Endothelial cell (in vitro differentiated cells): ENCODE measurements at regions not wholly inside any gene's neighbourhood (a gene's known extent, or its start where the extent isn't known, plus 50 kb on each side); places are given as distances from the start of the nearest gene placed in this dataset.

ENCODE experiments used
- DNase-seq: peaks from one replicate; pipeline ENCODE4 v3.0.0; 2021; ENCODE audit warnings: low spot score
- H3K27ac Mint-ChIP-seq: one replicate; pipeline ENCODE4 v1.8.0; 2021; ENCODE audit warnings: mixed read lengths, inconsistent platforms; ENCODE audit not compliant: unreplicated experiment
- H3K27me3 Mint-ChIP-seq: one replicate; pipeline ENCODE4 v1.8.0; 2021; ENCODE audit warnings: mild to moderate bottlenecking, moderate library complexity, mixed read lengths, inconsistent platforms; ENCODE audit not compliant: unreplicated experiment
- H3K36me3 Mint-ChIP-seq: one replicate; pipeline ENCODE4 v1.8.0; 2021; ENCODE audit warnings: mild to moderate bottlenecking, low read depth, mixed read lengths, inconsistent platforms; ENCODE audit not compliant: unreplicated experiment
- H3K4me1 Mint-ChIP-seq: one replicate; pipeline ENCODE4 v1.8.0; 2021; ENCODE audit warnings: mild to moderate bottlenecking, mixed read lengths, inconsistent platforms; ENCODE audit not compliant: unreplicated experiment
- H3K4me3 Mint-ChIP-seq: one replicate; pipeline ENCODE4 v1.8.0; 2021; ENCODE audit warnings: mild to moderate bottlenecking, mixed read lengths, inconsistent platforms; ENCODE audit not compliant: unreplicated experiment
- H3K9me3 Mint-ChIP-seq: one replicate; pipeline ENCODE4 v1.8.0; 2021; ENCODE audit warnings: mixed read lengths, inconsistent platforms; ENCODE audit not compliant: unreplicated experiment
- TF ChIP-seq, protein P1 (sequence below): fragments of 200-600 bp; sonication (generic); IDR thresholded peaks from one replicate; pipeline ENCODE4 v1.5.0; 2021; ENCODE audit warnings: antibody characterized with exemption; ENCODE audit not compliant: unreplicated experiment

DNA sequence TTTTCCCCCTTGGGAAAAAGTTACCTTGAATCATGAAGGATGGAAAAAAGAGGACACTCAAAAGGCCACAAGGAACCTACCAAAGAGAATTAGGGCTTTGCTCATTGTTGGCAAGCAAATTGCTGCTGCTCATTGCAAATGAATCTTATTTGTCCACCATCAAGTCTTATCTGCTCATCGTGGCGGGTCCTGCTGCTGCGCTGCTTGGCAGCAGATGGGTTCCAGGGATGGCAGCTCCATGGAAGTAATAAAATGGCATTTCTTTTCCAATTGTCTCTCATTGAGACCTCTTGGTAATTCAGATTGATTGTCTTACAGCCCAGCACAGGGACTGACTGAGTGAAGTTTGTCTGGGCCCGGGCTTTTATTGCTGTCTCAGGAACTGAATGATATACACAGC lies 118.7 kb downstream of the MRM1 start:
- Mint-ChIP-seq H3K4me3 (no peak overlapping the region), H3K27me3 (peaks cover 4% of the 10 kb centered on the region), H3K4me1 (peaks cover 3% of the 10 kb centered on the region), H3K36me3 (peaks cover 4% of the 10 kb centered on the region), H3K9me3 (no peaks in the 10 kb centered on the region), H3K27ac (no peak overlapping the region)
- no peak for DNase-seq
- TF ChIP-seq, protein P1, sequence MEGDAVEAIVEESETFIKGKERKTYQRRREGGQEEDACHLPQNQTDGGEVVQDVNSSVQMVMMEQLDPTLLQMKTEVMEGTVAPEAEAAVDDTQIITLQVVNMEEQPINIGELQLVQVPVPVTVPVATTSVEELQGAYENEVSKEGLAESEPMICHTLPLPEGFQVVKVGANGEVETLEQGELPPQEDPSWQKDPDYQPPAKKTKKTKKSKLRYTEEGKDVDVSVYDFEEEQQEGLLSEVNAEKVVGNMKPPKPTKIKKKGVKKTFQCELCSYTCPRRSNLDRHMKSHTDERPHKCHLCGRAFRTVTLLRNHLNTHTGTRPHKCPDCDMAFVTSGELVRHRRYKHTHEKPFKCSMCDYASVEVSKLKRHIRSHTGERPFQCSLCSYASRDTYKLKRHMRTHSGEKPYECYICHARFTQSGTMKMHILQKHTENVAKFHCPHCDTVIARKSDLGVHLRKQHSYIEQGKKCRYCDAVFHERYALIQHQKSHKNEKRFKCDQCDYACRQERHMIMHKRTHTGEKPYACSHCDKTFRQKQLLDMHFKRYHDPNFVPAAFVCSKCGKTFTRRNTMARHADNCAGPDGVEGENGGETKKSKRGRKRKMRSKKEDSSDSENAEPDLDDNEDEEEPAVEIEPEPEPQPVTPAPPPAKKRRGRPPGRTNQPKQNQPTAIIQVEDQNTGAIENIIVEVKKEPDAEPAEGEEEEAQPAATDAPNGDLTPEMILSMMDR: no peak

DNA sequence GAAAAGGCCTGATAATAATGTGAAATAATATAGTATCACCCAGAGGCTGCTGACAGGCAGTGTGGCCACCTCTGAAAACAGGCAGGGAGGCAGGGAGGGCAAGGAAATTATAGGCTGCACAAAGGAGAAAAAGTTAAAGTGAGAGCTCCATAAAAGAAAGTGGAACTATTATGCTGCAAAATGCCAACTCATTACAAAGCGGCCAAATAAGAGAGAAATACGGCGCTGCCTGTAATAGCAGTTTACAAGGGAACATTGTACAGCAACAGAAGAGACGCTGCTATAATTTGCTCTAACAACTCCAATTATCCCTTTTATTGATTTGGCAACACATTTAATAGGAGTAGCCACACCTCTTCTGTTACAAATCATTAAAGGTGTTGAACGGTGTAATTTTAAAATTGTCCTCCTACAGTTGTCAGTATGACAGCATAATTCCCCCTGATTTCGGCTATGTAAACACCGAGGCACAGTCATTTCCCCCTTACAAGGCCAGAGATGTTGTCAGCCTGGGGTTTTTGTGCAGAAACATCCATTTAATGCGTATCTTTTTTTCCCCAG lies 120.3 kb downstream of the MRM1 start:
- Mint-ChIP-seq H3K4me3 (peak overlapping the region; percentile 68), H3K9me3 (no peaks in the 10 kb centered on the region), H3K27ac (no peak overlapping the region), H3K4me1 (peaks cover 3% of the 10 kb centered on the region), H3K27me3 (peaks cover 6% of the 10 kb centered on the region), H3K36me3 (peaks cover 4% of the 10 kb centered on the region)
- TF ChIP-seq, protein P1: no peak
- DNase-seq: no peak

DNA sequence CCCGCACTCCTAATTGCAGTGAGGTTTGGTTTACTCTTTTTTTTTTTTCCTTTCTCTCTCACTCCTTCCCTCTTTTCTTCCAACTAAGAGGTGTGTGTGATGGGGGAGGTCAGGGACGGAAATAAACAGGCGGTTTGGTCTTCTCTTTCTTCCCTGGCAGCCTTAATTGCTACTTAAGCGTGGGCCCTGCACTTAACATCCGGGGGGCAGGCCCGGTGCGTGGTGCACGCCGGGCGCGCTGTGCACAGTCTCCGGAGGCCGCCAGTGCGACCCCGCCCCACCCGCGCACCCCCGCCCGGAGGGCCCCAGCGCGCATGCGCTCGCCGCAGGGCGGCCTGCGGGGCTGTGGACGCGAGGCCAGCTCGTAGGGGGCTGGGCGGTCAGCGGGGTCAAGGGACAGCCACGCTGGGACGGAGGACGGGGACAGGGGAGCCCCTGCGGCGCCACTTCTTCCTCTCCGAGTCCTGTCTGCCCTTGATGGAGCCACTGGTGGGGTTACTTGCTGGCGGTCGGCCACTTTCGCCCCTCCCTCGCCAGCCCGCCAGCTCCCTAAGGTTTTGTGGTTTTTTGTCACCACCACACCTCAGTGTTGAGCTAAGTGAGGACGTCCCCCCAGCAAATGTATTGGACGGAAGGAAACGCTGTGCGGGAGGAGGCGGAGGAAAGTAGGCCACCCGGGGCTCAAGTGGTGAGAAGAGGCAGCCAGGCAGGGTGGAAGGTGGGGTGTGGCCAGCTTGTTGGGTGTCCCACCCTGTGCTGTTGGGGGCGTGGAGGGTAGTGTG lies 120.9 kb downstream of the MRM1 start:
- Mint-ChIP-seq H3K4me1 (peaks cover 5% of the 10 kb centered on the region), H3K27me3 (peaks cover 8% of the 10 kb centered on the region), H3K9me3 (no peaks in the 10 kb centered on the region), H3K4me3 (peak overlapping the region; percentile 68), H3K36me3 (peaks cover 4% of the 10 kb centered on the region), H3K27ac (no peak overlapping the region)
- TF ChIP-seq, protein P1: no peak
- DNase-seq: peak; percentile 57

DNA sequence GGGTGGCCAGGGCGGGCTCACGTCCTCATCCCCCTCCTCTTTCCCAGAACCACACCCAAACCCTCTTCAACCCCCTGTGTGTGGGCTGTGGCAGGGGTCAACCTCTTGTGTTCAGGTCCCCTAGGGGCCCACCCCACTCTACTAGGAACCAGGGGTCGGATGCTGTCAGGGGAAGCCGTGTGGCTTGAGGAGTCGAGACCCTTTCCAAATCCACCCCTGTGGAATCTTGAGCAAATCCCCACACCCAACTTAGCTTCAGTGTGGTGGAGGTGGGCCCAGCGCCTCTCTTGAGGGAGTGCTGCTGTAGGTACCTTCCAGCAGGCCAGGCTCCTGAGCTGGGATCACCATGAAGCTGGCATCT lies 121.5 kb downstream of the MRM1 start:
- no peak for DNase-seq
- no peak overlapping the region for H3K27ac Mint-ChIP-seq
- H3K36me3 Mint-ChIP-seq: peaks cover 4% of the 10 kb centered on the region
- no peak overlapping the region for H3K4me3 Mint-ChIP-seq
- TF ChIP-seq, protein P1: no peak
- no peaks in the 10 kb centered on the region for H3K9me3 Mint-ChIP-seq
- H3K4me1 Mint-ChIP-seq: peaks cover 8% of the 10 kb centered on the region
- peaks cover 8% of the 10 kb centered on the region for H3K27me3 Mint-ChIP-seq

DNA sequence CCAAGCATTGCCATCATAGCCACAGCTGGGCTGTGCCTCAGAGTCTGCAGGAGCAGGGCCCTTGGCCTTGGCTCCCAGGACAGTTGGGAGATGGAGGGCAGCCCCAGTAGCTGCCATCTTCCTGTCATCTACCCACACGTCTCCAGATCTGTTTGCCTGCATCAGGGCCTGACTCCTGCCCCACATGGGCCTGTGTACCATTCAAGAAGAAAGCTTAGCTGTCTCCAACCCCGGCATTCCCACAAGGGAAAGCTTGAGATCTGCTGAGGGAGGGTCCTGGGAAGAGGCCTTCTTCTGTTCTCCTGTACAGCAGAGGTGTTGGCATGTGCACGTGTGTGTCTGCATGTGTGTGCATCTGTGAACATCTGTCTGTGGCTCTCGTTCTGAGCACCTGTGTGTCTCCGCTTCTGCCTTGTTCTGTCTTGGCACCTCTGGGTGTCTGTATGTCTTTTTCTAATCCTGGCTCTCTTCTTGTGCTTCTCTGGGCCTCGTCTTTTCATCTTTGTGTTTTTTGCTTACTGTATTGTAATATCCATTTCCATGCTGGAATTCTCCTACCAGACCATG lies 122.2 kb downstream of the MRM1 start:
- Mint-ChIP-seq H3K4me3 (peak overlapping the region; percentile 27), H3K9me3 (no peaks in the 10 kb centered on the region), H3K36me3 (peaks cover 4% of the 10 kb centered on the region), H3K27ac (no peak overlapping the region), H3K27me3 (peaks cover 8% of the 10 kb centered on the region), H3K4me1 (peaks cover 12% of the 10 kb centered on the region)
- no peak for DNase-seq
- TF ChIP-seq, protein P1: no peak
